ENCODE measurements at regions not wholly inside any gene's neighbourhood (a gene's known extent, or its start where the extent isn't known, plus 50 kb on each side); places are given as distances from the start of the nearest gene placed in this dataset.

DNA sequence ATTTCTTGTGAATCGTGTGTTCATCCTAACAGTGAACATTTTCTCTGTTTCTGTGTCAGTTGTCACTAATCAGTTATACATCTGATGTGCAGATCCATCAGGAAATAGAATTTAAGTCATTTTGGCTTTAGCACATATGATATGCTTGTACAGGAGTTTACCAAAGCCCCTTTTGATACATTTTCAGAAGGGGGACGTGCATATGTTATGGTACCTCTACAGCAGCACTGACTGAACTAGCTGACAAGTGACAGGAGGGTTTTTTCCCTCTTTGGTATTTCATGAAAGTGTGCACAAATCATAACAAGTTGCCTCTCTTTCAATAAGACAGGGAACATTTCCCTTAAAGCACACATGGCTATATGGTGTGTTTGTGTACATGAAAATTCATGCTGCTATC is 536.5 kb downstream of the PLCL1 start:
- Histone ChIP-seq H3K27ac (ENCODE audit: low read length) (no peak overlapping the region), H2AFZ (ENCODE audit: low read length) (no peak overlapping the region), H3K9me3 (replicated peaks; ENCODE audit: insufficient read depth, low read length) (no peaks in the 10 kb centered on the region), H3K27me3 (replicated peaks; ENCODE audit: insufficient read depth, low read length) (peaks cover 8% of the 10 kb centered on the region; the same call in 1 of the 2 replicates), H3F3A (ENCODE audit: insufficient read depth, low read length) (no peaks in the 10 kb centered on the region), H4K20me1 (ENCODE audit: insufficient read depth, low read length) (no peaks in the 10 kb centered on the region), H3K79me2 (ENCODE audit: low read length) (no peaks in the 10 kb centered on the region), H3K36me3 (replicated peaks; ENCODE audit: insufficient read depth, low read length) (no peaks in the 10 kb centered on the region), H3K9ac (ENCODE audit: low read length) (no peak overlapping the region), H3K4me3 (ENCODE audit: low read length) (no peak overlapping the region), H3K9me2 (replicated peaks; ENCODE audit: insufficient read depth, low read length) (no peaks in the 10 kb centered on the region), H3K4me2 (ENCODE audit: low read depth, low read length) (no peak overlapping the region), H3K4me1 (ENCODE audit: low read length) (no peaks in the 10 kb centered on the region)
- no peak for DNase-seq
- no peak for TF ChIP-seq EZH2 (optimal IDR thresholded peaks at IDR 0.05; ENCODE audit: low read depth, low read length)
- TF ChIP-seq, protein P1, sequence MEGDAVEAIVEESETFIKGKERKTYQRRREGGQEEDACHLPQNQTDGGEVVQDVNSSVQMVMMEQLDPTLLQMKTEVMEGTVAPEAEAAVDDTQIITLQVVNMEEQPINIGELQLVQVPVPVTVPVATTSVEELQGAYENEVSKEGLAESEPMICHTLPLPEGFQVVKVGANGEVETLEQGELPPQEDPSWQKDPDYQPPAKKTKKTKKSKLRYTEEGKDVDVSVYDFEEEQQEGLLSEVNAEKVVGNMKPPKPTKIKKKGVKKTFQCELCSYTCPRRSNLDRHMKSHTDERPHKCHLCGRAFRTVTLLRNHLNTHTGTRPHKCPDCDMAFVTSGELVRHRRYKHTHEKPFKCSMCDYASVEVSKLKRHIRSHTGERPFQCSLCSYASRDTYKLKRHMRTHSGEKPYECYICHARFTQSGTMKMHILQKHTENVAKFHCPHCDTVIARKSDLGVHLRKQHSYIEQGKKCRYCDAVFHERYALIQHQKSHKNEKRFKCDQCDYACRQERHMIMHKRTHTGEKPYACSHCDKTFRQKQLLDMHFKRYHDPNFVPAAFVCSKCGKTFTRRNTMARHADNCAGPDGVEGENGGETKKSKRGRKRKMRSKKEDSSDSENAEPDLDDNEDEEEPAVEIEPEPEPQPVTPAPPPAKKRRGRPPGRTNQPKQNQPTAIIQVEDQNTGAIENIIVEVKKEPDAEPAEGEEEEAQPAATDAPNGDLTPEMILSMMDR (IDR thresholded peaks at IDR 0.05; ENCODE audit: low read length) = no peak
- TF ChIP-seq EZH2phosphoT487 (IDR thresholded peaks at IDR 0.05; ENCODE audit: low read length) = no peak

DNA sequence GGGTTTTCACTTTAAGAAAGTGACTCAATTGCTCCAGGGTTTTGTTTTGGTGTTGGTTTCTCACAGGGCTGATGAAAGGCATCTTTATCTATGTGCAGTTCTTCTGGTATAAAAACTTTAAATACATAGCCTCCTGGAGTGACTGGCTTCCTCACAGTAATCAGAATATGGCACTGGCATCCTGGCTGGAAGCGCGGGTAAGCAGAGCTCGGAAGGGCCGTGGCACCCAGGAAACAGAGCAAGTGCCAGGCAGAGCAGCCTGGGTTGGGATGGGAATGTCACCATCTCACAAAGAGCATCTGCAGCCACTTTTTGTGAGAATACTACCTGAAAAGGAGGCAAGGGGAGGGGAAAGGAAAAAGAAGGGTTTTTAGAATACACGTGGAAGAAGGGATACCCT is 534.7 kb downstream of the PLCL1 start:
- TF ChIP-seq EZH2phosphoT487 (IDR thresholded peaks at IDR 0.05; ENCODE audit: low read length) = no peak
- TF ChIP-seq, protein P1 (IDR thresholded peaks at IDR 0.05; ENCODE audit: low read length) = no peak
- no peak for TF ChIP-seq EZH2 (optimal IDR thresholded peaks at IDR 0.05; ENCODE audit: low read depth, low read length)
- no peak for DNase-seq
- no peaks in the 10 kb centered on the region for H3K79me2 ChIP-seq (ENCODE audit: low read length)
- no peaks in the 10 kb centered on the region for H3K36me3 ChIP-seq (replicated peaks; ENCODE audit: insufficient read depth, low read length)
- no peak overlapping the region for H3K9ac ChIP-seq (ENCODE audit: low read length)
- no peak overlapping the region for H3K4me2 ChIP-seq (ENCODE audit: low read depth, low read length)
- H3K27ac ChIP-seq (ENCODE audit: low read length) = no peak overlapping the region
- no peaks in the 10 kb centered on the region for H4K20me1 ChIP-seq (ENCODE audit: insufficient read depth, low read length)
- H3F3A ChIP-seq (ENCODE audit: insufficient read depth, low read length) = no peaks in the 10 kb centered on the region
- no peaks in the 10 kb centered on the region for H3K4me1 ChIP-seq (ENCODE audit: low read length)
- H3K9me3 ChIP-seq (replicated peaks; ENCODE audit: insufficient read depth, low read length) = no peaks in the 10 kb centered on the region
- no peaks in the 10 kb centered on the region for H3K9me2 ChIP-seq (replicated peaks; ENCODE audit: insufficient read depth, low read length)
- no peak overlapping the region for H2AFZ ChIP-seq (ENCODE audit: low read length)
- no peak overlapping the region for H3K4me3 ChIP-seq (ENCODE audit: low read length)
- peaks cover 5% of the 10 kb centered on the region; the same call in 1 of the 2 replicates for H3K27me3 ChIP-seq (replicated peaks; ENCODE audit: insufficient read depth, low read length)

DNA sequence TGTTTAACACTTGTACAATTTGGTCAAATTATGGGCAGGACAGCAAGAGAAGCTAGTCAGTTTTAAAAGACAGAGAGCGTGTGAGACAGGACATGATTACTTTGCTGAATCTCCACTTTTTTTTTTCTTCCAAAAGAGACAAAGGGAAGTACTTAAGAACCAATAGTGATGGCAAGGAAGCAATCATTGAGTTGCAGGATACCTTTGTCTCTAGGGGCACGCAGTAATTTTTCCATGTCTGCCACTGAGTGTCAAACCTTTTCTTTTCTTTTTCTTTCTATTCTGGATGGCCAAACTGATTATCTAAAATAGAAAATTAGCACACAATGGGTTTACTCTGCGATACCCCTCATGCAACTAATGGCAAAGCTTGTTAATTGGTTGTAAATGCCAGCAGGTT is 533.0 kb downstream of the PLCL1 start:
- no peaks in the 10 kb centered on the region for H3K79me2 ChIP-seq (ENCODE audit: low read length)
- H3K36me3 ChIP-seq (replicated peaks; ENCODE audit: insufficient read depth, low read length) = no peaks in the 10 kb centered on the region
- no peak overlapping the region for H3K9ac ChIP-seq (ENCODE audit: low read length)
- H3K9me3 ChIP-seq (replicated peaks; ENCODE audit: insufficient read depth, low read length) = no peaks in the 10 kb centered on the region
- peaks cover 5% of the 10 kb centered on the region; the same call in 1 of the 2 replicates for H3K27me3 ChIP-seq (replicated peaks; ENCODE audit: insufficient read depth, low read length)
- no peak overlapping the region for H3K27ac ChIP-seq (ENCODE audit: low read length)
- DNase-seq = no peak
- no peaks in the 10 kb centered on the region for H4K20me1 ChIP-seq (ENCODE audit: insufficient read depth, low read length)
- TF ChIP-seq, protein P1 (IDR thresholded peaks at IDR 0.05; ENCODE audit: low read length) = no peak
- TF ChIP-seq EZH2phosphoT487 (IDR thresholded peaks at IDR 0.05; ENCODE audit: low read length) (no peak), EZH2 (optimal IDR thresholded peaks at IDR 0.05; ENCODE audit: low read depth, low read length) (no peak)
- no peak overlapping the region for H2AFZ ChIP-seq (ENCODE audit: low read length)
- H3K4me3 ChIP-seq (ENCODE audit: low read length) = no peak overlapping the region
- H3K4me1 ChIP-seq (ENCODE audit: low read length) = no peaks in the 10 kb centered on the region
- no peak overlapping the region for H3K4me2 ChIP-seq (ENCODE audit: low read depth, low read length)
- H3K9me2 ChIP-seq (replicated peaks; ENCODE audit: insufficient read depth, low read length) = no peaks in the 10 kb centered on the region
- no peaks in the 10 kb centered on the region for H3F3A ChIP-seq (ENCODE audit: insufficient read depth, low read length)
